ENCODE measurements at regions not wholly inside any gene's neighbourhood (a gene's known extent, or its start where the extent isn't known, plus 50 kb on each side); places are given as distances from the start of the nearest gene placed in this dataset.

DNA sequence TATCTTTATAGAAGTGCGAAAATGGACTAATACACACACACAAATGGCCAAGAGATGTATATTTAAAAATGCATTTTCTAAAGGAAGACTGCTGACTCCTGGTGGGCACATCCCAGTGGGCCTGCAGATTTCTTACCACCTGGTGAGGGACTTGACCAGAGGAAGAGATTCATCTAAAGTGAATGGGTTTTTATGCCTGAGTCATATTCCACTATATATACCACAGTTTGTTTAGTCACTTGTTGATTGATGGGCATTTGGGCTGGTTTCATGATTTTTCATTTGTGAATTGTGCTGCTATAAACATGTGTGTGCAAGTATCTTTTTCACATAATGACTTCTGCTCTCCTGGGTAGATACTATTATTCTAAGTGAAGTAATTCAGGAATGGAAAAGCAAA, 277.3 kb downstream of the SLC16A7 start:
- no peak overlapping the region for H3K9ac ChIP-seq (ENCODE audit: low read length)

GRCh38 chr12:59874781-59875180, 279.0 kb downstream of the SLC16A7 start:
- H2AFZ ChIP-seq (ENCODE audit: insufficient read depth, low read length, poor library complexity) = no peak overlapping the region
- no peaks in the 10 kb centered on the region for H3K79me2 ChIP-seq (ENCODE audit: control insufficient read depth, insufficient read depth, low read length, poor library complexity)
- H2BK12ac ChIP-seq (ENCODE audit: low read length) = no peak overlapping the region
- no peak for DNase-seq
- H4K91ac ChIP-seq (ENCODE audit: low read depth, low read length) = no peak overlapping the region
- H3K18ac ChIP-seq (ENCODE audit: low read length) = no peak overlapping the region
- H4K12ac ChIP-seq (ENCODE audit: low read depth, low read length) = no peak overlapping the region
- no peak overlapping the region for H4K8ac ChIP-seq (ENCODE audit: low read depth, low read length)
- no peak overlapping the region for H3K9ac ChIP-seq (ENCODE audit: low read length)
- H3K14ac ChIP-seq (ENCODE audit: low read length) = no peak overlapping the region
- no peak overlapping the region for H3K4me3 ChIP-seq (ENCODE audit: low read depth, low read length)
- no peak overlapping the region for H2AK5ac ChIP-seq (ENCODE audit: low read length)
- no peak overlapping the region for H3K27ac ChIP-seq (ENCODE audit: low read depth, low read length)
- no peaks in the 10 kb centered on the region for H3K4me1 ChIP-seq (ENCODE audit: control insufficient read depth in 1 of 2, insufficient read depth in 2 of 2, low read length in 2 of 2)
- H3K4ac ChIP-seq (ENCODE audit: low read depth, low read length) = no peak overlapping the region
- H2BK5ac ChIP-seq (ENCODE audit: low read depth, low read length, poor library complexity) = no peak overlapping the region
- no peaks in the 10 kb centered on the region for H3K27me3 ChIP-seq (ENCODE audit: insufficient read depth, low read length)
- no peaks in the 10 kb centered on the region for H3K9me3 ChIP-seq (ENCODE audit: insufficient read depth, low read depth, low read length)
- H3K4me2 ChIP-seq (ENCODE audit: low read length) = no peak overlapping the region
- no peak overlapping the region for H2BK120ac ChIP-seq (ENCODE audit: insufficient read depth, low read length, poor library complexity)
- H3K79me1 ChIP-seq (ENCODE audit: low read length) = no peaks in the 10 kb centered on the region
- H3K36me3 ChIP-seq (ENCODE audit: control insufficient read depth in 1 of 2, insufficient read depth in 2 of 2, low read length in 2 of 2) = no peaks in the 10 kb centered on the region
- no CpG with 5 or more reads among the region's 1 CpG for WGBS (ENCODE audit: extremely low coverage, insufficient coverage, insufficient read length)
- H3K23ac ChIP-seq (ENCODE audit: low read length) = no peak overlapping the region

More for the DNA sequence above, 277.3 kb downstream of the SLC16A7 start:
- H3K14ac ChIP-seq (ENCODE audit: low read length) = no peak overlapping the region
- no CpG with 5 or more reads among the region's 1 CpG for WGBS (ENCODE audit: extremely low coverage, insufficient coverage, insufficient read length)
- no peak overlapping the region for H2BK5ac ChIP-seq (ENCODE audit: low read depth, low read length, poor library complexity)
- no peak for DNase-seq
- no peak overlapping the region for H3K4ac ChIP-seq (ENCODE audit: low read depth, low read length)
- no peak overlapping the region for H3K18ac ChIP-seq (ENCODE audit: low read length)
- H4K12ac ChIP-seq (ENCODE audit: low read depth, low read length) = no peak overlapping the region
- no peaks in the 10 kb centered on the region for H3K36me3 ChIP-seq (ENCODE audit: control insufficient read depth in 1 of 2, insufficient read depth in 2 of 2, low read length in 2 of 2)
- no peak overlapping the region for H2BK120ac ChIP-seq (ENCODE audit: insufficient read depth, low read length, poor library complexity)
- H3K4me2 ChIP-seq (ENCODE audit: low read length) = no peak overlapping the region
- no peak overlapping the region for H3K27ac ChIP-seq (ENCODE audit: low read depth, low read length)
- no peak overlapping the region for H2AK5ac ChIP-seq (ENCODE audit: low read length)
- no peak overlapping the region for H2AFZ ChIP-seq (ENCODE audit: insufficient read depth, low read length, poor library complexity)
- no peaks in the 10 kb centered on the region for H3K27me3 ChIP-seq (ENCODE audit: insufficient read depth, low read length)
- H4K8ac ChIP-seq (ENCODE audit: low read depth, low read length) = no peak overlapping the region
- H3K4me1 ChIP-seq (ENCODE audit: control insufficient read depth in 1 of 2, insufficient read depth in 2 of 2, low read length in 2 of 2) = no peaks in the 10 kb centered on the region
- H3K23ac ChIP-seq (ENCODE audit: low read length) = no peak overlapping the region
- no peaks in the 10 kb centered on the region for H3K79me1 ChIP-seq (ENCODE audit: low read length)
- no peaks in the 10 kb centered on the region for H3K9me3 ChIP-seq (ENCODE audit: insufficient read depth, low read depth, low read length)
- no peaks in the 10 kb centered on the region for H3K79me2 ChIP-seq (ENCODE audit: control insufficient read depth, insufficient read depth, low read length, poor library complexity)
- H3K4me3 ChIP-seq (ENCODE audit: low read depth, low read length) = no peak overlapping the region
- no peak overlapping the region for H4K91ac ChIP-seq (ENCODE audit: low read depth, low read length)
- no peak overlapping the region for H2BK12ac ChIP-seq (ENCODE audit: low read length)

GRCh38 chr12:59886131-59886733, 290.4 kb downstream of the SLC16A7 start:
- no peaks in the 10 kb centered on the region for H3K4me1 ChIP-seq (ENCODE audit: control insufficient read depth in 1 of 2, insufficient read depth in 2 of 2, low read length in 2 of 2)
- no peak overlapping the region for H4K8ac ChIP-seq (ENCODE audit: low read depth, low read length)
- no peak overlapping the region for H2AFZ ChIP-seq (ENCODE audit: insufficient read depth, low read length, poor library complexity)

GRCh38 chr12:59887178-59887577, 291.3 kb downstream of the SLC16A7 start:
- Histone ChIP-seq H3K4me3 (ENCODE audit: low read depth, low read length) (no peak overlapping the region), H3K79me1 (ENCODE audit: low read length) (no peaks in the 10 kb centered on the region), H4K91ac (ENCODE audit: low read depth, low read length) (no peak overlapping the region), H2AFZ (ENCODE audit: insufficient read depth, low read length, poor library complexity) (no peak overlapping the region), H3K18ac (ENCODE audit: low read length) (no peak overlapping the region), H2BK12ac (ENCODE audit: low read length) (no peak overlapping the region), H4K8ac (ENCODE audit: low read depth, low read length) (no peak overlapping the region), H3K4ac (ENCODE audit: low read depth, low read length) (no peak overlapping the region), H3K27me3 (ENCODE audit: insufficient read depth, low read length) (no peaks in the 10 kb centered on the region), H3K9me3 (ENCODE audit: insufficient read depth, low read depth, low read length) (no peaks in the 10 kb centered on the region), H3K4me1 (ENCODE audit: control insufficient read depth in 1 of 2, insufficient read depth in 2 of 2, low read length in 2 of 2) (no peaks in the 10 kb centered on the region), H3K14ac (ENCODE audit: low read length) (no peak overlapping the region), H3K79me2 (ENCODE audit: control insufficient read depth, insufficient read depth, low read length, poor library complexity) (no peaks in the 10 kb centered on the region), H3K9ac (ENCODE audit: low read length) (no peak overlapping the region), H2AK5ac (ENCODE audit: low read length) (no peak overlapping the region), H2BK120ac (ENCODE audit: insufficient read depth, low read length, poor library complexity) (no peak overlapping the region), H4K12ac (ENCODE audit: low read depth, low read length) (no peak overlapping the region), H2BK5ac (ENCODE audit: low read depth, low read length, poor library complexity) (no peak overlapping the region), H3K23ac (ENCODE audit: low read length) (no peak overlapping the region), H3K27ac (ENCODE audit: low read depth, low read length) (no peak overlapping the region), H3K36me3 (ENCODE audit: control insufficient read depth in 1 of 2, insufficient read depth in 2 of 2, low read length in 2 of 2) (no peaks in the 10 kb centered on the region), H3K4me2 (ENCODE audit: low read length) (no peak overlapping the region)
- no CpG with 5 or more reads among the region's 3 CpGs for WGBS (ENCODE audit: extremely low coverage, insufficient coverage, insufficient read length)
- DNase-seq = no peak

More at GRCh38 chr12:59886131-59886733, 290.4 kb downstream of the SLC16A7 start:
- H3K4ac ChIP-seq (ENCODE audit: low read depth, low read length) = no peak overlapping the region
- no peaks in the 10 kb centered on the region for H3K27me3 ChIP-seq (ENCODE audit: insufficient read depth, low read length)
- no peak overlapping the region for H3K27ac ChIP-seq (ENCODE audit: low read depth, low read length)
- no CpG with 5 or more reads among the region's 2 CpGs for whole genome bisulfite sequencing (ENCODE audit: extremely low coverage, insufficient coverage, insufficient read length)
- no peak overlapping the region for H3K14ac ChIP-seq (ENCODE audit: low read length)
- no peak overlapping the region for H3K23ac ChIP-seq (ENCODE audit: low read length)
- H3K36me3 ChIP-seq (ENCODE audit: control insufficient read depth in 1 of 2, insufficient read depth in 2 of 2, low read length in 2 of 2) = no peaks in the 10 kb centered on the region
- no peak overlapping the region for H2BK120ac ChIP-seq (ENCODE audit: insufficient read depth, low read length, poor library complexity)
- H2BK5ac ChIP-seq (ENCODE audit: low read depth, low read length, poor library complexity) = no peak overlapping the region
- H3K9ac ChIP-seq (ENCODE audit: low read length) = no peak overlapping the region
- no peaks in the 10 kb centered on the region for H3K79me1 ChIP-seq (ENCODE audit: low read length)
- H2AK5ac ChIP-seq (ENCODE audit: low read length) = no peak overlapping the region
- no peaks in the 10 kb centered on the region for H3K9me3 ChIP-seq (ENCODE audit: insufficient read depth, low read depth, low read length)
- no peak overlapping the region for H2BK12ac ChIP-seq (ENCODE audit: low read length)
- H4K12ac ChIP-seq (ENCODE audit: low read depth, low read length) = no peak overlapping the region
- no peak for DNase-seq
- H3K18ac ChIP-seq (ENCODE audit: low read length) = no peak overlapping the region
- no peaks in the 10 kb centered on the region for H3K79me2 ChIP-seq (ENCODE audit: control insufficient read depth, insufficient read depth, low read length, poor library complexity)
- no peak overlapping the region for H4K91ac ChIP-seq (ENCODE audit: low read depth, low read length)
- H3K4me3 ChIP-seq (ENCODE audit: low read depth, low read length) = no peak overlapping the region
- no peak overlapping the region for H3K4me2 ChIP-seq (ENCODE audit: low read length)

Data from trophoblast cell (in vitro differentiated cells and primary cell).